ENCODE measurements at regions not wholly inside any gene's neighbourhood (a gene's known extent, or its start where the extent isn't known, plus 50 kb on each side); places are given as distances from the start of the nearest gene placed in this dataset.
"Not testable (repeated sequence)": the region's sequence is repeated elsewhere in the genome, so short reads cannot be mapped to it uniquely, and the experiment has no call there.

GRCh38 chr5:90338712-90339372 lies 70.7 kb downstream of the CETN3 start:
- peak; percentile 1 for DNase-seq

- no peak for DNase-seq
Measured at GRCh38 chr5:90337449-90338052, 72.0 kb downstream of the CETN3 start.

DNA sequence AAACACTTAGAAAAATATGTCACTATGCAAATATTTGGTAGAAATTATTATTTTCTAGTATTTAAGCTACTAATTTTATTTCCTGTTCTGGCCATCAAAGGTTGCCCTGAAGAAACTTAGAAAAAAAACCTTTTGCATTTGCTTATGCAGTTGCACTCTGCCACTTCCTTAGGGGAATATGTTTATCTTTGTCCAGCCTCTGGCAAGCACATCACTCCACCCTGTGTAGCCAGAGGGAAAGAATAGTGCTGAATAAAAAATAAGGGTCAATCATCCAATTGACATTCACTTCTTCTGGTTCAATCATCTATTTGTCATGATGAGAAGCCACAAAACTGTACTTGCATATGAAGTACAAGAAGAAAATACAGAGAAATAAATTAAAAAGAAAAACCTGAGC lies 72.8 kb downstream of the CETN3 start:
- no peak for DNase-seq

DNA sequence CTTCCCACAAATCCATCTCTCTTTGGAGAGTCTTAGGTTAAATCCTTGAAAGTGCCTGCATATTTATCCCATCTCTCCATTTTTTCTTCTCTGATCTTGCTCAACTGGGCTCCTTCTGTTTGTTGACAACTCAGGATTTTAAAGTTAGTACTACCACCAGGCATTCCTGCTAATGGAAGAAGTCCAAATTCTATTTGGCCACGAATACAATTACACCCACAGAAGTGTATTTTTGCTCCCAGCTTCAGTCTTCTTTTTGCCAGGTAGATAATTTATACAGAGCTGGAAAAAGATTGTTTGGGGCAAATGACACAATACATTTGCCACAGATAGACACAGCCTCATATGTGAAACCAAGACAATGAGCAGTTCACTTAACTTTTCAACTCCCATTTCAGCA lies 74.8 kb downstream of the CETN3 start:
- DNase-seq = no peak

GRCh38 chr5:90329911-90330310 lies 79.6 kb downstream of the CETN3 start:
- no peak for DNase-seq

- no peak for DNase-seq
Measured at GRCh38 chr5:90326995-90327394, 82.6 kb downstream of the CETN3 start.

DNA sequence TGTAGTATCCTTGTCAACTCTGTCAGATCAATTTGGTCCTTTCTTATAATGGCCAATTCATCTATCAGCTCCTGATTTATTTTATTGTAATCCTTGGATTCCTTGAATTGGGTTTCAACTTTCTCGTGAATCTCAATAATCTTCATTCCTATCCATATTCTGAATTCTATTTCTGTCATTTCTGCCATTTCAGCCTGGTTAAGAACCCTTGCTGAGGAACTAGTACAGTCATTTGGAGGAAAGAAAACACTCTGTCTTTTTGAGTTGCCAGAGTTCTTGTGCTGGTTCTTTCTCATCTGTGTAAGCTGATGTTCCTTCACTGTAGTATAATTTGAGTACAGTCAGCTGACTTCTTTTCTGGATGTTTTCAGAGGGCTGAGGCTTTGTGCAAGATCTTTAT lies 84.5 kb downstream of the CETN3 start:
- no peak for DNase-seq

DNA sequence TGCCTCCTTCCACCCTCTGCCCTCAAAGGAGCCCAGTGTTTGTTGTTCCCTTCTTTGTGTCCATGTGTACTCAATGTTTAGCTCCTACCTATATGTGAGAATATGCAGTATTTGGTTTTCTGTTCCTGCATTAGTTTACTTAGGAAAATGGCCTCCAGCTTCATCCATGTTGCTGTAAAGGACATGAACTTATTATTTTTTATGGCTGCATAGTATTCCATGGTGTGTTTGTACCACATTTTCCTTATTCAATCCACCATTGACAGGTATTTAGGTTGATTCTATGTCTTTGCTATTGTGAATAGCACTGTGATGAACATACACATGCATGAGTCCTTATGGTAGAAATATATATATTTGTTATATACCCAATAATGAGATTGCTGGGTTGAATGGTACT lies 89.2 kb downstream of the CETN3 start:
- not testable (repeated sequence) for DNase-seq

DNA sequence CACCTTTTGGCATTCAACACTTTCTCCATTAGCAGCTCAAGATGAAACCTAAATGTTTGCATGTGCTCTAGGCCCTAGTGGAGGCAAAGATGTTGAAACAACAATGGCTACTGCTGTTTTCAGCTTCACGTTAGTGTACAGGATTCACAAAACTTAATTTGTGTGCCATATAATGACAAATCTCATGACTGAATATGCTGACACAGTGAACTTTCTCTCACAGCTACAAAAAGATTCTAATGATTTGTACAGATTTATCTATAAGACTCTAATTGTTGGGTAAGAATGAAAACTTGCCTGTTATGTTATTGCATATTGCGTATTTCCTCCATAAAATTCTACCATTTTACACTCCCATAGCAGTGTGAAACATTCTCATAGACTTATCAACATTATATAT lies 97.5 kb downstream of the CETN3 start:
- DNase-seq = no peak

DNA sequence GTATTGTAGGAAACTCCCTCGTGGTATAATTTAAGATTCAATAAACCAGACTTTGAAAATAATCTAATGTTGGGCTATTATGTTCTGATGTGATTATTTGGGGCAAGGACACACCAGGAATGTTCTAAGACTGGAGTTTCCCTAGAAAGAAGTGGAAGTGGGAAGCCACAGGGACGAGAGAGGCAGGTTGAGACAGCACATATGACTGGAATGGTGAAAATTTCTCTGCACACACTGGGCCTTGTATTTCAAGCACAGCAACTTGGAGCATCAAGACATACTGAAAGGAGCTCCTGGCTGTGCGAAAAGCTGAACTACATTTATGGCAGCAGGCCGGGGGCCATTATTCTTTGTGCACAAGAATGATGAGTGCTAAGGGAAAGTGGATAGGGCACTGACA lies 98.2 kb downstream of the CETN3 start:
- no peak for DNase-seq

GRCh38 chr5:90308787-90309585 lies 100.6 kb downstream of the CETN3 start:
- DNase-seq = no peak

- no peak for DNase-seq
Measured at GRCh38 chr5:90307782-90308181, 101.8 kb downstream of the CETN3 start.

DNA sequence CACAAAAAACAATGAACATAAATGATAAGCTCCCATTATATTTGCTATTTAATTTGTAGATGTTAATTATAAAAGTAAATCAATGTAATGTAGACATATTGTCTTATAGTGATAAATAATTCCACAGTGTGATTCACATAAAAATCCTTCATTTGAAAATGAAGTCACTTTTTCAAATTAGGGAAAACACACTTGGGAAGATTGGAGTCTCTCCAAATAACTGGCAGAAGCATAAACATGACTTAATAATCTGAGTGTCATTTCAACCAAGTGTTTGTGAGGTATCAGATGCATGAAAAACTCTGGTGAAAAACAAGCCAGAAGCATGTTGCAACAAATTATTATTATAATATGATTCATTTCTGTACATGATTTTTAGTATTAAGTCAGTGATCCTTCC lies 102.2 kb downstream of the CETN3 start:
- DNase-seq = no peak

DNA sequence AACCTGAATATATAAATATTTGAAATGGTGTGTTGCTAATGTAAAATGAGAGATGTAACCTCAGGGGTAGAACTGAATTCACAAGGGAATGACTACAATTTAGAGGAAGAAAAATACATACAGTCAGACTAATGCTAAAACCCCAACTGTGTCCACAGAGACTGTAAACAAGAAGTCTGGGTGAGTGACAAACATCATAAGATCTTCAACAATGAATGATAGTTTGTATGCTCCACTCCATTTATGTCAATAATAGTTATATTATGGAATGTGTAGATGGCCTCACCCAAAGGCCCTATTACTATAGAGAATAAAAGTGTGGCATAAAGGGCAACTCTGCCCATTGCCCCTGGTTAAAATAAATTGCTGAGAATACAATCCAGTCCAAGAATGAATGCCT lies 102.9 kb downstream of the CETN3 start:
- no peak for DNase-seq

- no peak for DNase-seq
Measured at GRCh38 chr5:90305041-90305720, 104.4 kb downstream of the CETN3 start.

DNA sequence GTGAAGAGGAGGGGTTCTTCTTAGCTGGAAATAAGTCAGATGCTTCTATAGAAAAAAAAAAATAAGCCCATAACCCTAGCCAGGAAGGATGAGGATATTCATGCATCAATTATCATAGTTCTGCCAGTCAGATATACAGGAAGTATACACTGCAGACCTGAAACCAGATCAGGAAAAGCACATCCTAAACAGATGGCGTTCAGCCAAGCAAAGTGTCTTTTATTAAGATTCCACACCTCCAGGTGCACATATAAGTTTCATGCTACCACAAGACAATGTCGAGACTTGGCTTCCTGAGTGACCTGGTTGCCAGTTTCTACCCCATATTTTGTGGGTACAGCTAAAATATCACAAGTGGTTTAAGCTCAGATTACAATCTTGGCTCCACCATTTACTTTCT lies 108.3 kb downstream of the CETN3 start:
- DNase-seq = no peak

DNA sequence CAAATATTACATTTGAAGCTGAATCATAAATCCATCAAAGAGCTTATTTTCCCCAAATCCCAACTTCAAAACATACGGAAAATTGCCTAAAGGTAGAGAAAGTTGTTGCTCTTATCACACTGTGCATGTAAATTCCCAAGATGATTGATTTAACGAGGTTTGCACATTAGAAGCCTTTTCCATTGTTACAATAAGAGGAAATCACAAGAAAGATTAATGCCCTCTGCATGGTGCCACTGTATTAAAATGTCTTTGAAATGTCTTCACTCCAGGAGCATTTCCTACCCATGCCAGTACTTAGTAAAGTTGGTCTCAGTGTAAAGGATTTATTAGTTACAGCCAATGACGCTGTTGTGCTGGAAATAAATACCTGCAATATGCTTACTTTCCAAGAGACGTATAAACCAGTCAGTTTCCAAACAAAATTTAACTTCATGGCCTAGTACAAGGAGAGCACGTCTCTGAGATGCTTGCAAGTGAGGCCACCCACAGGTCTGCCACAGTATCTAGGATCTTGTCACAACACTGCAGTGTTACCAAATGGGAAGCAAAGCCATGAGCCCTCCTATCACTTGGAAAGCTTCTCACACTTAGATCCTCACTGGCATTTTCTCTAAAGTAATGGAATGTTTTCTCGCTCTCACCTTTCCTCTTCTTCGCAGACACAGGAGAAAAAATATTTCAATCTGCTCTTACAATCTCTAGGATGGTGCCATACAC lies 112.4 kb downstream of the CETN3 start:
- no peak for DNase-seq

DNA sequence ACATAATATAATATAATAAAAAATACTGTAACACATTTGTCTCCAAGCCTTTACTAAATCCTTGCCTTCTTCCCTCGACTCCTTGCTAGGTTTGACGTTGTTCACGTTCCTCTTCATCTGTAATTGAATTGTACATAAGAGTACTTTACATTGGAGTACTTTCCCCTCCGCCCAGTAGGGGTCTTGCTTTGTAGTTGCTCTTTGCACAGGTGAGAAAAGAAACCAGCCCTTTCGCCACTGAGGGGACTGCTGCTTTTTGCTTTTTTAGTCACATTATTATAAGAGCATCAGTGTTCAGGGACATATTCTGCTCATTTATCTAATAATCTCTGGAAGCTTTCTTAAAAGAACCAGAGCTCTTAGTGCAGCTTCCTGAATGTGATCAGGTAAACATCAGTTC lies 115.0 kb downstream of the CETN3 start:
- no peak for DNase-seq

GRCh38 chr5:90293931-90294330 lies 115.6 kb downstream of the CETN3 start:
- DNase-seq = no peak

DNA sequence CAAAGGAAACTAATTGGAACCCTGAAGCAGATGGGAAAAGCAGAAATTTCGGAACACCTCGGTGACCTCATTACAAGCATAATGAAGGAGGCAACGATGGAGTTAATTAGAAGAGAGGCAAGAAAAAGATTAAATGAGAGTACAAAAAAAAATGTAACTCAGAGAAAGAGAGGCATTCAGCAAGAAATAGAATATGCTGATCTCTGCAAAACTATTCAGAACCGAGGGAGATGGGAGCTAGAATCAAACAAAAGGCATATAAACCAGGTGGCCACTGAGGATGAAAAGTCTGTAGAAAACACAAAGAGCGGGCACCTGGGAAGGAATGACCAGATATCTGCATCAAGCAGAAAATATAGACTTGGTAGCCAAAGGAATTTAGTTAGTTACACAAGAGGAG lies 118.9 kb downstream of the CETN3 start:
- DNase-seq = no peak

DNA sequence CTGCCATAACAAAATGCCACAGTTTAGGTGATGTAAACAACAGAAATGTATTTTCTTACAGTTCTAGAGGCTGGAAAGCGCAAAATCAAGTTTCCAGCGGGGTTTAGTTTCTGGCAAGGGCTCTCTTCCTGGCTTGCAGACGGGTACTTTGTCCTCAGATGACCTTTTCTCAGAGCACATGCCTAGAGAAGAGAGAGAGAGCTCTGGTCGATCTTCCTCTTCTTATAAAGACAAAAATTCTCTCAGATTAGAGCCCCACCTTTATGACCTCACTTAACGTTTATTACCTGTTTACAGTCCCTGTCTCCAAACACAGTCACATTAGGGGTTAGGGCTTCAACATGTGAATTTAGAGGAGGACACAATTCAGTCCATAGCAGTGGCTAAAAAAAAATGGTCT lies 119.7 kb downstream of the CETN3 start:
- no peak for DNase-seq

DNA sequence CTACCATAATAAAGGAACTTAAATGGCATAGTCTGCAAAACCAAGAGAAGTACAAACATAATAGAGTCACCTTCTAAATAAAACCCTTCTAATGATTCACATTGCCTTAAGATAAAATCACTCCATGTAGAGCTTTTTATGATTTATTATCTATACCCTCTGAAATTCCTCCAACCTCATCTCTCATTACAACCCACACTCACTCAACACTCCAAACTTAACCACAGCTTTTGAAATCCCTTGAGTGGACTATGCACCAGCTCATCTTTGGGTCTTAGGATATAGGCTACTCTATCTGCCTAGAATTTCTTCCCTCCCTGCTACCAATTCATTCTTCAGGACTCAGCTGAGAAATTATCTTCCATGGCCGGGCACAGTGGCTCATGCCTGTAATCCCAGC lies 122.5 kb downstream of the CETN3 start:
- DNase-seq = no peak

DNA sequence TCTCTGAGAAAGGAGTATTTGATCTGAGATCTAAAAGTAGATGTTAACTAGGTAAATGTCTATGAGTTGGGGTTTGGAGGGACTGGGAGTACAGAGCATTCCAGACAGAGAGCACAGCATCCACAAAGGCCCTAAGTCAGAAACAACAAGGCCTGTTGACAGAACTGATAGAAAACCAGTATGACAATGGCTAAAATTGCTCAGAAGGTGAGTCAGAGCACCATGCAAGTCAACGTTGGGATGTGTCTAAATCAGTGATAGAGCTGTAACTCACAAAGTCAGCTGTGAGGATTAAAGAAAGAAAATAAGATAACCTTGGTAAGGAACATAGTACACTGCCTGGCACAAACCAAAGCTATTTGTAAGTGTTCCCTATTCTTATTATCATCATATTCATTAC lies 124.0 kb downstream of the CETN3 start:
- DNase-seq = no peak

Data from NCI-H526 treated with DMSO at 0.1 percent for 48 hours (cell line).